Lower leg skin (tissue), 4 donors: ENCODE measurements at regions not wholly inside any gene's neighbourhood (a gene's known extent, or its start where the extent isn't known, plus 50 kb on each side); places are given as distances from the start of the nearest gene placed in this dataset.

ENCODE experiments used
- DNase-seq, 2 donors: peaks; one replicate each; pipeline ENCODE4 v3.0.0-alpha.2; 2019; ENCODE audit warnings: low spot score in 2 of 2
- H3K4me3 ChIP-seq: fragments of 200-600 bp; sonication (generic); 2 replicates; pipeline ENCODE4 v1.5.1; 2017; ENCODE audit warnings: mild to moderate bottlenecking, low read depth; ENCODE audit not compliant: poor library complexity, severe bottlenecking
- POLR2A ChIP-seq, 2 donors: fragments of 450-650 bp; IDR thresholded peaks; one replicate each; pipeline ENCODE4 v1.6.1; 2016 to 2017; ENCODE audit warnings: antibody characterized with exemption in 2 of 2, mild to moderate bottlenecking in 1 of 2, moderate library complexity in 1 of 2
- WGBS, 2 donors: methylation state at CpG; one replicate each; pipeline ENCODE4 v1.1.5; 2018; 5-methylcytosine and 5-hydroxymethylcytosine counted together
- intact Hi-C: fragments of 100-400 bp; cut with DNase I; formaldehyde crosslinking; loops from one replicate; pipeline ENCODE4 v1.15.0; 2023; ENCODE audit warnings: low total_unique reads
- TF ChIP-seq, protein P1 (sequence below), 3 donors: fragments of 450-650 bp; IDR thresholded peaks; one replicate each; pipeline ENCODE4 v1.5.1; 2016; ENCODE audit warnings: antibody characterized with exemption in 3 of 3, mild to moderate bottlenecking in 3 of 3, moderate library complexity in 2 of 3

DNA sequence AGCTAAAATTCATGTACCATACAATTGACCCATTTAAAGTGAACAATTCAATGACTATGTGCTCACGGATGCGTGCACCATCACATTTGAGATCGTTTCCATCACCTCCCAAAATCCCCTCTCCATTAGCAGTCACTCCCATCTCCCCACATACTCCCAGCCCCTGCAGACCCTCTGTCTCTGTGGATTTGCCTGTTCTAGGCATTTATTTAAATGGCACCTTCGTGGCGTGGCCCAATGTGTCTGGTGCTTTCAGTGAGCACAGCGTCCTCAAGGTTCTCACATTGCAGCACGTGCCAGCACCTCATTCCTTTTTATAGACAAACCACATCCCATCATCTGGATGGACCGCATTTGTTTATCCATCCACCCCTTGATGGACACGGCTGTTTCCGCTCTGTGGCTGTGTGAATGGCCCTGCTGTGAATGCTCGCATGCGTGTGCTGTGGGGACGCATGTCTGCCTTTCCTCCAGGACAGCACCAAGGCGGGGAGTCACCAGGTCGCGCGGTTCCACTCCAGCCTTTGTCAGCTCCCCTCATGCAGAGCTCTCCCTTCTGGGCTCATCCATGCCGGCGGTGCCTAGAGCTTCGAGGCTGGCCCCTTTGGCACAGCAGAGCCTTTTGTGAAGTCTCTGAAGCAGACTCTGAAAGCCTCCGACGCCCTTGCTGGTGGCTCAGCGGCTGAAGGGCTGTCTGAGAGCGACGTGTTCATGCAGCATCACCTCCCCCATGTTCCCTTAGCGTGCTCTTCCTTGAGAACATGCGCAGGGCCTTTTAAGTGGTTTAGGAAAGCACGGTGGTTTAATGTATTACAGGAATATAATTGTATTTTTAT lies 184.4 kb downstream of the KIF26A start:
- intact Hi-C loops: loop anchor here (5.0 kb wide), 1 partner anchor 180 kb away; no protein-coding TSS in a partner anchor
- no peak overlapping the region for H3K4me3 ChIP-seq
- TF ChIP-seq, protein P1, sequence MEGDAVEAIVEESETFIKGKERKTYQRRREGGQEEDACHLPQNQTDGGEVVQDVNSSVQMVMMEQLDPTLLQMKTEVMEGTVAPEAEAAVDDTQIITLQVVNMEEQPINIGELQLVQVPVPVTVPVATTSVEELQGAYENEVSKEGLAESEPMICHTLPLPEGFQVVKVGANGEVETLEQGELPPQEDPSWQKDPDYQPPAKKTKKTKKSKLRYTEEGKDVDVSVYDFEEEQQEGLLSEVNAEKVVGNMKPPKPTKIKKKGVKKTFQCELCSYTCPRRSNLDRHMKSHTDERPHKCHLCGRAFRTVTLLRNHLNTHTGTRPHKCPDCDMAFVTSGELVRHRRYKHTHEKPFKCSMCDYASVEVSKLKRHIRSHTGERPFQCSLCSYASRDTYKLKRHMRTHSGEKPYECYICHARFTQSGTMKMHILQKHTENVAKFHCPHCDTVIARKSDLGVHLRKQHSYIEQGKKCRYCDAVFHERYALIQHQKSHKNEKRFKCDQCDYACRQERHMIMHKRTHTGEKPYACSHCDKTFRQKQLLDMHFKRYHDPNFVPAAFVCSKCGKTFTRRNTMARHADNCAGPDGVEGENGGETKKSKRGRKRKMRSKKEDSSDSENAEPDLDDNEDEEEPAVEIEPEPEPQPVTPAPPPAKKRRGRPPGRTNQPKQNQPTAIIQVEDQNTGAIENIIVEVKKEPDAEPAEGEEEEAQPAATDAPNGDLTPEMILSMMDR (IDR thresholded peaks at IDR 0.05): no peak
- TF ChIP-seq POLR2A (IDR thresholded peaks at IDR 0.05): no peak
- DNase-seq: no peak
- WGBS, 2 donors: 72% methylated on average over 28 of the region's 28 CpGs

DNA sequence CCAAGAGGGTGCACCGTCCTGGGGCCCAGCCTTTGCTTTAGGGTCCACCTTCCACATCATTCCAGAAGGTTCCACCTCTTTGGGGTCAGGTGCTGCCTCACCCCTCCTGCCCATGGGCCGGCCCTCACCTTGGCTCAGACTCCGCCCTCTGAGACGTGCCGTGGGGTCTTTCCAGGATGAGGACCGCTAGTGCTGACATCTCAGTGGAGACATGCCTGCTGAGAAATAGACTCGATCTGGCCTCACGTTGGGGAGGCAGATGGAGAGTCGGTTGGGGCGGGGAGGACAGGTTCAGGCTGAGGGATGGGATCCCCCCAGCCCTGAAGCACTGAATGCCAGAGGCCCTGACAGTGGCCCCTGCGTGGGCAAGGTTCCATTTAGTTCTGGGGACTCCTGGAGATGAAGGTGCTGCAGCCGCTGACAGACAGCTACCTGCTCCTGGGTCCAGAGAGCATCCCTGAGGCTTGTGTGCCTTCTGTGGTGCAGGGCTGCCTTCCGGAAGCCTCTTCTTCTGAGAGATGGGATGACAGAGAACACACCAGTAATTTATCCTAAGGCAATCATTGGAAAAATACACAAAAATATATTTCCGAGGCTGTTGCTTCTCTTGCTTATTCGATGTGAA lies 185.3 kb downstream of the KIF26A start:
- no peak for DNase-seq
- no peak overlapping the region for H3K4me3 ChIP-seq
- TF ChIP-seq, protein P1 (IDR thresholded peaks at IDR 0.05): no peak
- TF ChIP-seq POLR2A (IDR thresholded peaks at IDR 0.05): no peak
- 79 to 85% methylated on average over 15 of the region's 15 CpGs for WGBS, 2 donors
- intact Hi-C loops: loop anchor here (5.0 kb wide), 1 partner anchor 181 kb away; no protein-coding TSS in a partner anchor

DNA sequence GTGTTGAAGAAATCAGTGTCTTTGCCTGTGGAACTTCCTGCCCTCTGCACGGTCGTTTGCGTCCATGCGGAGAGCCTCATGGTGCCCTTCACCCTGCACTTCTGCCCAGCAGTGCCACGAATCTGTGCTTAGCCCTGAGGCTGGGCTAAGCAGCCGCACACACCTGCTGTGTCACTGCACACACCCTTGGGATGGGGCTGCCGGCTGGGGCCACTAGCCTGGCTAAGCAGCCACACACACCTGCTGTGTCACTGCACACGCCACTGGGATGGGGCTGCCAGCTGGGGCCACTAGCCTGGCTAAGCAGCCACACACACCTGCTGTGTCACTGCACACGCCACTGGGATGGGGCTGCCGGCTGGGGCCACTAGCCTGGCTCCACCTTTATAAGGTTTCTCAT lies 188.5 kb downstream of the KIF26A start:
- 78 to 79% methylated on average over 9 to 10 of the region's 10 CpGs for WGBS, 2 donors
- DNase-seq: no peak
- intact Hi-C loops: no loop called here
- TF ChIP-seq, protein P1 (IDR thresholded peaks at IDR 0.05): no peak
- TF ChIP-seq POLR2A (IDR thresholded peaks at IDR 0.05): no peak
- no peak overlapping the region for H3K4me3 ChIP-seq

DNA sequence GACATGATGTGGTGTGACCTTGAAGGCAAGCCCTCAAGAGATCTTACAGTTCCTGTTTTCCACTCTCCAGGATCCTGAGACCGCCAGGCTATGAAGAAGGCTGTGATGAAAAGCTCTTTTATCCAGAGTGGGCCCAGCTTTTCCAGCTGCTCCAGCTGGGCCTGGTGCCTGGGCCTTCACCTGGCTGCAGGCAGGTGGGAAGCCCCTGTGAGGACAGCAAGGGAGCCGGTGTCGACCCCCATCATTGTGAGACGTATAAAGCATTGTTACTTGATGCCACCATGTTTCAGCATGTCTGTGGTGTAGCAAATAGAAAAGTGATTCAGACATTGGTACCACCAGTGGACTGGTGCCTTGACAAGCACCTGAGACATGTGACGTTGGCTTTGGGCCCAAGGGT lies 190.2 kb downstream of the KIF26A start:
- no peak for DNase-seq
- 70 to 82% methylated on average over 5 of the region's 5 CpGs for WGBS, 2 donors

DNA sequence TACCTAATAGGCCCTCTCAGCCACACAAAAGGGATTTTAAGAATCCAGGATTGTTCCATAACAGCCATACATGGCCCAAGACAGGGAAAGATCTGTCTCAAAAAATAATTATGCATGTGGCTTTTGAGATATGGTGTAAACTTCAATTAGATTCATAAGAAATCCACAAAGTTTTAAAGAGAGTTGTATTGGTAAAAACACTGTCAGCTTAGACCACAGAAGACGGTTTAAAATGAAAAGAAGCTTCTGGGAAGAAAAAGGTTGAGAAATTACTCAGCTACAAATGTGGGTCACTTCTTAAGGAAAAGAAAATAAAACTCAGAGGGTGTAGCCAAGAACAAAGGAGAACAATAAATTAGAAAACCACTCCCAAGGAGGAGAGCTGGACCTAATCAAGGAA lies 191.4 kb downstream of the KIF26A start:
- intact Hi-C loops: no loop called here
- H3K4me3 ChIP-seq: no peak overlapping the region
- no peak for TF ChIP-seq POLR2A (IDR thresholded peaks at IDR 0.05)
- TF ChIP-seq, protein P1 (IDR thresholded peaks at IDR 0.05): no peak
- 85 to 92% methylated on average over 1 of the region's 1 CpG for WGBS, 2 donors
- no peak for DNase-seq

More for the DNA sequence above, 190.2 kb downstream of the KIF26A start:
- no peak overlapping the region for H3K4me3 ChIP-seq
- TF ChIP-seq POLR2A (IDR thresholded peaks at IDR 0.05): no peak
- TF ChIP-seq, protein P1 (IDR thresholded peaks at IDR 0.05): no peak
- intact Hi-C loops: no loop called here
